ENCODE measurements at regions not wholly inside any gene's neighbourhood (a gene's known extent, or its start where the extent isn't known, plus 50 kb on each side); places are given as distances from the start of the nearest gene placed in this dataset.

DNA sequence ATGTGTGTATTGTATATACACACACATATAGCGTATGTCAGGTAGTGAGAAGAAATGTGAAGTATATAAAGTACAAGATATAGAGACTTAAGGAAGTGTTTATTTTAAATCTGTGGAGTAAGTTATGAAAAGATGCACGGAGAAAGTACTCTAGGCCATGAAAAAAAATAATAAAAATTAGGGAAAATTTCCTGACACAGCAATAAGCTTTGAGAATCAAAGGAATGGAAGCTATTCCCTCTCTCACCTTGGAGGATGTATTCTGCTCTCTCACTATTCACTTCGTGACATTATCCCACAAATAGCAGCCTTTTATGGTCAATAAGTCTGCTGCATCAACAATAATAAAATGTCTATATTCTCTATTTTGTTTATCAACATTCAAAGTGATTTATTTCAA lies 700.4 kb upstream of the RGS18 start:
- no peaks in the 10 kb centered on the region for H3K9me3 Mint-ChIP-seq
- no peak for DNase-seq (ENCODE audit: low spot score)
- no peaks in the 10 kb centered on the region for H3K27me3 Mint-ChIP-seq (ENCODE audit: insufficient read depth, low read depth)
- H2AFZ ChIP-seq (replicated peaks) = no peak overlapping the region
- no peaks in the 10 kb centered on the region for H3K27me3 ChIP-seq
- H3K9ac ChIP-seq = no peak overlapping the region
- H3K79me2 ChIP-seq (ENCODE audit: low read depth) = no peaks in the 10 kb centered on the region
- H3K36me3 ChIP-seq = no peaks in the 10 kb centered on the region
- no peaks in the 10 kb centered on the region for H4K20me1 ChIP-seq (ENCODE audit: low read depth)
- H3K27ac ChIP-seq = no peak overlapping the region
- H3K4me3 Mint-ChIP-seq = no peak overlapping the region
- H3K36me3 Mint-ChIP-seq = no peaks in the 10 kb centered on the region
- H3F3A ChIP-seq (ENCODE audit: low read depth) = no peaks in the 10 kb centered on the region
- no peak overlapping the region for H3K4me2 ChIP-seq
- no peak overlapping the region for H3K4me3 ChIP-seq
- peaks cover 3% of the 10 kb centered on the region for H3K4me1 Mint-ChIP-seq
- H3K9me3 ChIP-seq (ENCODE audit: low read depth) = no peaks in the 10 kb centered on the region
- H3K27ac Mint-ChIP-seq = no peak overlapping the region
- TF ChIP-seq EZH2 (IDR thresholded peaks at IDR 0.05) (no peak), EZH2phosphoT487 (IDR thresholded peaks at IDR 0.05) (no peak)
- TF ChIP-seq, protein P1, sequence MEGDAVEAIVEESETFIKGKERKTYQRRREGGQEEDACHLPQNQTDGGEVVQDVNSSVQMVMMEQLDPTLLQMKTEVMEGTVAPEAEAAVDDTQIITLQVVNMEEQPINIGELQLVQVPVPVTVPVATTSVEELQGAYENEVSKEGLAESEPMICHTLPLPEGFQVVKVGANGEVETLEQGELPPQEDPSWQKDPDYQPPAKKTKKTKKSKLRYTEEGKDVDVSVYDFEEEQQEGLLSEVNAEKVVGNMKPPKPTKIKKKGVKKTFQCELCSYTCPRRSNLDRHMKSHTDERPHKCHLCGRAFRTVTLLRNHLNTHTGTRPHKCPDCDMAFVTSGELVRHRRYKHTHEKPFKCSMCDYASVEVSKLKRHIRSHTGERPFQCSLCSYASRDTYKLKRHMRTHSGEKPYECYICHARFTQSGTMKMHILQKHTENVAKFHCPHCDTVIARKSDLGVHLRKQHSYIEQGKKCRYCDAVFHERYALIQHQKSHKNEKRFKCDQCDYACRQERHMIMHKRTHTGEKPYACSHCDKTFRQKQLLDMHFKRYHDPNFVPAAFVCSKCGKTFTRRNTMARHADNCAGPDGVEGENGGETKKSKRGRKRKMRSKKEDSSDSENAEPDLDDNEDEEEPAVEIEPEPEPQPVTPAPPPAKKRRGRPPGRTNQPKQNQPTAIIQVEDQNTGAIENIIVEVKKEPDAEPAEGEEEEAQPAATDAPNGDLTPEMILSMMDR (IDR thresholded peaks at IDR 0.05) = no peak
- H3K4me1 ChIP-seq = no peaks in the 10 kb centered on the region

DNA sequence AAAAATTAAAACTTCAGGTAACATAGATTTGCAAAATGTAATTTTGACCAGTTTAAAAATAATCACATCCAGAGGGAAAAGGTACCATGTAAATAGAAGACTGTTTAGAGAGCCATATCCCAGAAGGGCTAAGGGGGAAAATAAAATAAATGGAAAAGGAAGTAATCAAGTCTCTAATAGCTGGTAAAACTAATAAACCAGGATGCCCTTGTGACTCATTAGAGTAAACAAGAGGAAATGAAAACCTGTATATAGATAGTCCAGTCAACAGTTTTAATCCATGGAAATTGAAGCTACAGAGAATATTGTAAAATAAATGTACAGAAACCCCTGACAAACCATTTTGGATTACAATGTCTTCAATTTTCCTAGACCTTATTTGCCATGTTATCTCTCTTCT lies 698.0 kb upstream of the RGS18 start:
- no peak overlapping the region for H3K4me3 Mint-ChIP-seq
- TF ChIP-seq, protein P1 (IDR thresholded peaks at IDR 0.05) = no peak
- TF ChIP-seq EZH2phosphoT487 (IDR thresholded peaks at IDR 0.05) = no peak
- no peak for TF ChIP-seq EZH2 (IDR thresholded peaks at IDR 0.05)
- H3K27me3 Mint-ChIP-seq (ENCODE audit: insufficient read depth, low read depth) = no peaks in the 10 kb centered on the region
- Histone ChIP-seq H3F3A (ENCODE audit: low read depth) (no peaks in the 10 kb centered on the region), H3K4me1 (no peaks in the 10 kb centered on the region), H3K9me3 (ENCODE audit: low read depth) (no peaks in the 10 kb centered on the region), H3K9ac (no peak overlapping the region), H4K20me1 (ENCODE audit: low read depth) (no peaks in the 10 kb centered on the region), H3K4me3 (no peak overlapping the region), H3K27ac (no peak overlapping the region), H3K79me2 (ENCODE audit: low read depth) (no peaks in the 10 kb centered on the region), H3K27me3 (no peaks in the 10 kb centered on the region), H3K4me2 (no peak overlapping the region), H3K36me3 (no peaks in the 10 kb centered on the region), H2AFZ (replicated peaks) (no peak overlapping the region)
- H3K27ac Mint-ChIP-seq = no peak overlapping the region
- H3K4me1 Mint-ChIP-seq = no peaks in the 10 kb centered on the region
- no peak for DNase-seq (ENCODE audit: low spot score)
- no peaks in the 10 kb centered on the region for H3K36me3 Mint-ChIP-seq
- H3K9me3 Mint-ChIP-seq = no peaks in the 10 kb centered on the region

DNA sequence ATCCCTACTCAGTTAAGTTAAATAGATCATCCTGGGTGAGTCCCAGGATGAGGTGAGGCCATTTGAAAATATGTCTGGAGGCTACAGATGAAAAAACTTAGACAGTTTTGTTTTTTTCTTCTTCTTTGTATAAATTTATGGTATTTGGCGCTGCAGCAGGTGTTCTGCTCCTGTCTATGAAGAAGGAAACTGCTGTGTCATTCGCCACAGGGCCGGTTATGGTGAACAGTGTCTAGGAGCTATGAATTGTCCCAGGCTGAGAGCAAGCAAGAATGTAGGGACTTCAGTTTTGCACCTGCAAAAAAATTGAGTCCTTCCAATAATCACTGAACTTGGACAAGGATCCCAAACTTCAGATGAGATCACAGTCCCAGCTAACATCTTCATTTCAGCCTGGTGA lies 674.3 kb upstream of the RGS18 start:
- H3K36me3 ChIP-seq = no peaks in the 10 kb centered on the region
- no peaks in the 10 kb centered on the region for H4K20me1 ChIP-seq (ENCODE audit: low read depth)
- no peak overlapping the region for H3K27ac Mint-ChIP-seq
- no peaks in the 10 kb centered on the region for H3K9me3 Mint-ChIP-seq
- H3K27me3 ChIP-seq = no peaks in the 10 kb centered on the region
- no peaks in the 10 kb centered on the region for H3K4me1 Mint-ChIP-seq
- no peaks in the 10 kb centered on the region for H3K4me1 ChIP-seq
- H3K4me3 ChIP-seq = no peak overlapping the region
- H3K4me2 ChIP-seq = no peak overlapping the region
- H3K4me3 Mint-ChIP-seq = no peak overlapping the region
- no peaks in the 10 kb centered on the region for H3K9me3 ChIP-seq (ENCODE audit: low read depth)
- TF ChIP-seq EZH2phosphoT487 (IDR thresholded peaks at IDR 0.05) = no peak
- peaks cover 2% of the 10 kb centered on the region for H3K27me3 Mint-ChIP-seq (ENCODE audit: insufficient read depth, low read depth)
- H3K27ac ChIP-seq = no peak overlapping the region
- H2AFZ ChIP-seq (replicated peaks) = no peak overlapping the region
- no peaks in the 10 kb centered on the region for H3F3A ChIP-seq (ENCODE audit: low read depth)
- no peak for DNase-seq (ENCODE audit: low spot score)
- H3K79me2 ChIP-seq (ENCODE audit: low read depth) = no peaks in the 10 kb centered on the region
- H3K9ac ChIP-seq = no peak overlapping the region
- no peaks in the 10 kb centered on the region for H3K36me3 Mint-ChIP-seq

DNA sequence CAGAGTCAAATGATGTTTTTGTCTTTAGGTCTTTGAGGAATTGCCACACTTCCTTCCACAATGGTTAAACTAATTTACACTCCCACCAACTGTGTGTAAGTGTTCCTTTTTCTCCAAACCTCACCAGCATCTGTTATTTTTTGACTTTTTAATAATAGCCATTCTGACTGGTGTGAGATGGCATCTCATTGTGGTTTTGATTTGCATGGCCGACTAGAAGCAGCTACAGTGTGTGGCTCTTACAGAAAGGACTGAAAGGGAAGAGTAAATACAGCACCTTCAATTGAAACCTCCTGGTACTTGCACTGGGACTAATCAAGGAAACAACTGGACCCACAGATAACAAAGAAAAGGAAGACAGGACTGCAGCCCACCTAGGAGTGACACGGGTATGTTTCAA lies 668.0 kb upstream of the RGS18 start:
- no peak overlapping the region for H3K27ac Mint-ChIP-seq

More for the DNA sequence above, 668.0 kb upstream of the RGS18 start:
- no peaks in the 10 kb centered on the region for H3K36me3 Mint-ChIP-seq
- H3K9me3 Mint-ChIP-seq = no peaks in the 10 kb centered on the region
- DNase-seq (ENCODE audit: low spot score) = no peak
- no peak overlapping the region for H3K9ac ChIP-seq
- no peaks in the 10 kb centered on the region for H3K27me3 ChIP-seq
- peaks cover 2% of the 10 kb centered on the region for H3K27me3 Mint-ChIP-seq (ENCODE audit: insufficient read depth, low read depth)
- no peaks in the 10 kb centered on the region for H3F3A ChIP-seq (ENCODE audit: low read depth)
- H3K36me3 ChIP-seq = no peaks in the 10 kb centered on the region
- H2AFZ ChIP-seq (replicated peaks) = no peak overlapping the region
- H4K20me1 ChIP-seq (ENCODE audit: low read depth) = no peaks in the 10 kb centered on the region
- H3K4me2 ChIP-seq = no peak overlapping the region
- H3K4me3 Mint-ChIP-seq = no peak overlapping the region
- H3K27ac ChIP-seq = no peak overlapping the region
- peaks cover 5% of the 10 kb centered on the region for H3K4me1 ChIP-seq
- no peaks in the 10 kb centered on the region for H3K79me2 ChIP-seq (ENCODE audit: low read depth)
- H3K4me1 Mint-ChIP-seq = no peaks in the 10 kb centered on the region
- no peak overlapping the region for H3K4me3 ChIP-seq
- TF ChIP-seq EZH2phosphoT487 (IDR thresholded peaks at IDR 0.05) (no peak), EZH2 (IDR thresholded peaks at IDR 0.05) (no peak)
- TF ChIP-seq, protein P1 (IDR thresholded peaks at IDR 0.05) = no peak
- H3K9me3 ChIP-seq (ENCODE audit: low read depth) = no peaks in the 10 kb centered on the region
